ENCODE measurements at regions not wholly inside any gene's neighbourhood (a gene's known extent, or its start where the extent isn't known, plus 50 kb on each side); places are given as distances from the start of the nearest gene placed in this dataset.

- POLR2A ChIA-PET, result no interaction called here
- ATAC-seq (no peak), FAIRE-seq (no peak)
Observed at GRCh38 chr18:73487966-73488365, 620.2 kb upstream of the NETO1 start.

More at GRCh38 chr18:73487966-73488365, 620.2 kb upstream of the NETO1 start:
- no peaks in the 10 kb centered on the region for H3K4me1 ChIP-seq (ENCODE audit: control insufficient read depth, insufficient read depth, low read length)
- no peaks in the 10 kb centered on the region for H3K27me3 ChIP-seq (replicated peaks in 1 of 2; ENCODE audit: control insufficient read depth in 2 of 2, insufficient read depth in 2 of 2, low read length in 1 of 2)
- no peaks in the 10 kb centered on the region for H3K36me3 ChIP-seq (ENCODE audit: control insufficient read depth in 2 of 2, insufficient read depth in 2 of 2, low read length in 1 of 2)
- no peaks in the 10 kb centered on the region for H3K9me3 ChIP-seq (replicated peaks; ENCODE audit: control insufficient read depth, insufficient read depth, low read length)
- H3K9ac ChIP-seq (ENCODE audit: control insufficient read depth, insufficient read depth, low read length), result no peak overlapping the region
- DNase-seq (ENCODE audit: low read depth, low spot score), result no peak
- WGBS (ENCODE audit: insufficient coverage, insufficient replicate concordance, low lambda C conversion rate, missing lambda C conversion rate), result 0% methylated on average over 2 of the region's 2 CpGs
- ChIA-PET CTCF (no interaction called here), RAD21 (ENCODE audit: unreplicated experiment) (no interaction called here), SMC1A (ENCODE audit: uncharacterized antibody, unreplicated experiment) (no interaction called here)
- TF ChIP-seq MYB (IDR thresholded peaks at IDR 0.05; ENCODE audit: borderline replicate concordance, low read depth, low read length), result no peak
- TF ChIP-seq SP1 (IDR thresholded peaks at IDR 0.05; ENCODE audit: low read depth, low read length), result no peak
- TF ChIP-seq SUZ12 (IDR thresholded peaks at IDR 0.05; ENCODE audit: unreplicated experiment), result no peak
- no peak for TF ChIP-seq MYC (IDR thresholded peaks at IDR 0.05; ENCODE audit: insufficient read depth, insufficient read length, insufficient replicate concordance, low read length, severe bottlenecking)
- no peak for TF ChIP-seq E4F1 (IDR thresholded peaks at IDR 0.05; ENCODE audit: borderline replicate concordance, partially characterized antibody)
- TF ChIP-seq NFYA (IDR thresholded peaks at IDR 0.05; ENCODE audit: borderline replicate concordance, low read depth, low read length), result no peak
- no peak for TF ChIP-seq HDGF (IDR thresholded peaks at IDR 0.05)
- TF ChIP-seq SMARCA5 (IDR thresholded peaks at IDR 0.05), result no peak
- intact Hi-C loops (cut with micrococcal nuclease; ENCODE audit: unreplicated experiment) (no loop called here), in situ Hi-C loops (cut with MboI) (no loop called here)
- no peak overlapping the region for H3K4me3 ChIP-seq
- H3K79me2 ChIP-seq (ENCODE audit: control insufficient read depth, insufficient read depth, low read length), result no peaks in the 10 kb centered on the region
- H3K4me2 ChIP-seq (ENCODE audit: control insufficient read depth, insufficient read depth), result no peak overlapping the region
- H4K20me1 ChIP-seq (ENCODE audit: control insufficient read depth, insufficient read depth), result no peaks in the 10 kb centered on the region
- BruUV-seq (replicated peaks), result no TSS peak
- H3K27ac ChIP-seq (ENCODE audit: control insufficient read depth, insufficient read depth), result no peak overlapping the region
- H2AFZ ChIP-seq (ENCODE audit: control insufficient read depth, low read depth, low read length), result no peak overlapping the region
